T-helper 2 cell (primary cell): ENCODE measurements at regions not wholly inside any gene's neighbourhood (a gene's known extent, or its start where the extent isn't known, plus 50 kb on each side); places are given as distances from the start of the nearest gene placed in this dataset.

Experiments
- DNase-seq, 5 experiments: peaks; one replicate each; pipeline versions ENCODE4 v3.0.0 to v3.0.0-alpha.2; 2012 to 2022

DNA sequence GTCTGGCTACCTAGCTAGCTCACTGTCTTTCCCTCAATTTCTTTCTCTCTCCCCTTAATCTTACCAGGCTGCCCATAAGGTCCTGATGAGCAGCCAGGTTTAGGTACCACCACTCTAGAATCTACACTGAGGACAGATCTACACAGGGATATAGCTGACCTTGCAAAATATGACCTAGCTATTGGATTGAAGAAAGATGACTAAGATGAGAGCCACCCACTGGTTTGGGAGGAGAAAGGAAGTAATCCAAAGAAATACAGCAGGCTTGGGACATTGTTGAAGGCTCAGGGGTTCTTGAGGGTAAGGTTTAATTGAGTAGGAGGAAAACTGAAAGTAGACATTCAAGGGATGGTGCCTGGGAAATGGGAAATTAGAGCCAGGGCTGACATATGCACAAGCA is 142.0 kb upstream of the TMC3 start:
- no peak for DNase-seq

DNA sequence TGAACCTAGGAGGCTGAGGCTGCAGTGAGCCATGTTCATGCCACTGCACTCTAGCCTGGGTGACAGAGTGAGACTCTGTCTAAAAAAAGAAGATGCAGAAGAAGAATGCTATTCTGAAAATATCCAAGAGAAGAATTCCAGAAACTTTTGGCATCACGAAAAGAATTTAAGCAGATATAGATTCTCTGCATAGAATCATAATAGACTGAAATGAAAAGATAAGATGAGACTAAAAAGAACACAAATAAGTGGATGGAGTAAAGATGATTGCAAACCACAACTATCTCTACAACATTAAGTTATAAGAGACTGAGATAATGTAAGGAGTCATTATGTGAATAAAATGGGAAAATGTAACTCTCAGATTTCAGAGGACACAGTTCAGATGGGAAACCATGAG is 140.7 kb upstream of the TMC3 start:
- no peak for DNase-seq

DNA sequence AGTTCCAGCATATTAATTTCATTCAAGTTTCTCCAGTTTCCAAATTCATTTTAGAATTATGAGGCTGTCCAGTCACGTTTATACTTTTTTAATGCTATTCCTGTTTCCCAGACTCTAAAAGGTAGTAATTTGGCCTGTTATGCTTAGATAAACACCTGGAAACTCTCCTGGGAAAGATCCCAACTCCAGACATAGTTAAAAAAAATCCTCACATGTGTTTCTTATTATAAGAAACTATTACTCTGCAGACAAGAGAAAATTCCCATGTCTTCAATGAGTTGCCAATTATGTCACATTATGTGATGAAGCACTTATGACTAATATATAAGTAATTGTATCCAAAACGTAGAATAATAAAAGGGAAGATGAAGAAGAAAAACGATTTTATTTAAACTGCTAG is 137.1 kb upstream of the TMC3 start:
- no peak for DNase-seq

DNA sequence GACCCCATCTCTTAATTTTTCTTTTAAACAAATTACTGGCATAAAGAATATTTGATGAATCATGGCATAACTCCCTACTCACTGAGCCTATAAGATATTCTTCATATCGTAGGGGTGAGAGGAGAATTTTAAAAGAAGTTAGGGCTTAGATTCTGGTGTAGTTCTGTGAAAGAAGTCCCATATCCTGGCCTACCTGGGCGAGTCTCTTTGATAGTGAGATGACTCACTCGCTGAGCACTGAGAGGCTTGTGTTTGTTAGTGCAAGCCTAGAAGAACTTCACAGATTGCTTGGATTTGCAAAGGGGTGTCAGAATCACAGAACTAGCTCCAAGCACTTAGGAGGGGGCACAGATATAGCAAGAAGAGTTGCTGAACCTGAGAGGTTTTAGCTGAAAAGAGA is 133.8 kb upstream of the TMC3 start:
- DNase-seq, result no peak

DNA sequence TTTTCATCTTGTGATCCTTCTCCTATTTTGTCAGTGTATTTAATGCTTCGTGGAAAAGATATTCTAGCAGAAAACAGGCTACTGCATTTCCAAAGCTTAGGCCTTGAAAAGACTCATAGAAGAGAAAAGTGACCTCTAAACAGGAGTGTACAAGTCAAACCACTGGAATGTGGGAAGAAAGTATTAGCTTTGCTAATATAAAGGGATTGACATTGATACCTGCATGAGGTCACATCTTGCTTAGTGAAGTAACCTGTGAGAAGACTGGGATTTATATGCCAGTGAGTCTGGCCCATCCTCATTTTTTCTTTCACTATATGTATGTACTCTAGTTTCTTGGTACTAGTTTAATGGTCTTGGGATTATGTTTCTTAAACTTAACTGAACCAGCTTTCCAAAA is 132.9 kb upstream of the TMC3 start:
- no peak for DNase-seq

DNA sequence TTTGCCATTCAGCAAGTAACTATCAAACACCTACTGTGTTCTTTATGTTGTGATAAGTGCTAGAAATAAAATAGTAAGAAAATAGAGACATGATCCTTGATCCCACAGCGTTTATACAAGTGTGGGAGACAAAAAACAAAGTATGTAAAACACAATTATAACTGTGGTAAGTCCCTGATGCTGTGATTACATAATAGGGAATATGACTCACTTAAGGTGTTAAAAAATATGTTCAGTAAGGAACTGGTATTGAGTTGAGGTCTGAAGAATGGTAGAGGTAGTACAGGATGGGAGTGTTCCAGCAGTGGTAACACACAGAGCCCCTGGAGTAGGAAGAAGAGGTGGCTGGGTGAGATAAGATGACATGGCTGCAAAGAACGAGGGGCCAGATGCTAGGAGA is 132.1 kb upstream of the TMC3 start:
- no peak for DNase-seq

DNA sequence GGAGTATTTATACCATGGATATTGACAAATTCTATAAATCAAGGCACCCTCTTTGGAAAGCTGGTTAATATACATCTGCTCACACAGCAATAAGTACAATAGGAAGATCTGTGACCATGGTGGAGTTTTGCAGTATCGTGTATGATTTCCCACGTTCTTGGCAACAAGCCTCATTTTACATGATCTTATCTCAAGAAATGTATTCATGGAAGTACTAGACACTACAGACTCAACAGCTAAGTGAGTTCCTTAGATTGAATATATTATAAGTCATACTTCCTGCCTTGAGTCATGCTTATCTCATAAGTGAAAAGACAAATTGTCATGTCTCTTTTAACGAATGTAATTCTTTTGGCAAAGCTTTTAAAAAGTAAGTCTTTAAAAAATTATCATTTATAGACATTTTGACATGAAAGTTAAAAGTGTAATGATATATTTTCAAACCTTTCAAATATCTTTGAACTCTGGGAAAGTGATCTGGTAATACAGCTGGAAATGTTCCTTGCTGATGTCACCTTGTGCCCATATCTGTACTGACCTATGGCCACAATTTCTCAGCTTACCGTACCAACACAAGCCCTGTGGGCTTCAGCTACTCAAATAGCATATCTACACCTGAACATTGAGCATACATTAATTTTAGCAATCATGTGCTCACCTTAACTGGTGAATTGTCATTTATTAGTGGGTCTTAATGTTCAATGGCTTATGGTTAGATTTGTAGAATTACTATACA is 130.3 kb upstream of the TMC3 start:
- no peak for DNase-seq

DNA sequence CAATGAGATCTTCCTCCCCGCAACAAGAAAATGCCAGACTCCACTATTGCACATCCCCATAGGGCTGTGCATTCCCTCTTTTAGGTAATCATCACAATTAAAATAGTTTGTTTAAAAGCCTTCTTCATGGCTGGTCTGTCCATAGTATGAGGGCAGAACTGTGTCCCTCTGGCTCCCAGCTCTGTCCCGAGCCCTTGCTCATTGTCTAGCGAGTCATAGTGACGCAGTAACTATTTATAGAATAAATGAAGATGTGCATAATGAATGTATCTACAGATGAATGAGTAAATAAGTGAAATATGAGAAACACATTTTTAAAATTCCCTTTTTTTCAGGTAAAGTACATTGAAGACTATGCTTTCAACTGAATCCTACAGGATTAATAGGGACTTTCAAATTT is 128.4 kb upstream of the TMC3 start:
- DNase-seq, result no peak

DNA sequence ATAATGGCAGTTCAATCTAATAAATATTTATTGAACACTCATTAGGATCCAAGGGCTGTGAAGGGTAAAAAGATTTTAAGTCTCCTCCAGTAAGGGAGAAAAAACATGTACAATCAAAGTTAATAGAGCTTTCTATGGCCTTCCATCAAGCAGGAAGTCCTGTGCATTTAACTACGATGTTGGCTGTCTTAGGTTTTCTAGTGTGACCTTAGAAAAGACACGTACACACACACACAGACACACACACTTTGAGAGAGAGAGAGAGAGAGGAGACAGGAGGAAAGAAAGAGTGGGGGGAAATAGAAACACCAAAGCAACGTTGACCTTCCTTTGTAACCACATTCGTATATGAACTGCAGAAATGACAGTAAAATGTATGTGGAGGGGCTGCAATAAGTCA is 126.1 kb upstream of the TMC3 start:
- DNase-seq, result no peak

DNA sequence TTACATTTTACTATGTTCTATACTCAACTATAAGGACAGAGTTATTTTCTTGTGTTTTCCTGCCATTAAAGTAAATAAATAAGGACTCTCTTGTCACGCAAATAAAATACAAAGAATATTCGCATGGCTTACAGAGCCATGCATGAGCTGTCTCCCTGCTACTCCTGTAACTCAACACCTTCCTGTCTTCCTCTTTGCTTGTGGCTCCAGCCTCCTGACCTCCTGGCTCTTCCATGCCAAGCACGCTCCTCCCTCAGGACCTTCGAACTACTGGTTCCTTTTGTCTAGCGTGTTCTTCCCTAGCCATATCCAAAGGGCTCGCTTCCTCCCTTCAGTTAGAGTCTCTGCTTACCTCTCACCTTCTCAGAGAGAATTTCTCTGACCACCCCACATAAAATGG is 124.3 kb upstream of the TMC3 start:
- DNase-seq, result no peak

DNA sequence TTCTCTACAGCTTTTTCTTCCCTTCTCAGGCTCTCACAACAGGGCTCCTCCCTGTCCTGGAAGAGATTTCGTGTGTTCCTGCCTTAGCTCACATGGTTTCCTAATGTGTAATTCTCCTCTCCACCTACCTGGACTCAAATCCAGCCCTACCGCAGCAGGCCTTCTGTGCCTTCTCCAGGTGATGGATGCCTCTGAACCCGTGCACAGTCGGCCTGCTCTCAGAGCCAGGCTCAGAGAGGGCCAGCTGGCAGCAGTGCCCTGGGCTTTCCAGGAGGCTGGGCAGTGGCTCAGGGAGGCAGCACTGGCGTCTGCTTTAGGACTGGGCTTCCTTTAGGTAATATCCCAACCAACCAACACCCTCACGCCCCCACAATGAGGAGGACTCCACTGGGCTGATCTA is 123.2 kb upstream of the TMC3 start:
- no peak for DNase-seq

DNA sequence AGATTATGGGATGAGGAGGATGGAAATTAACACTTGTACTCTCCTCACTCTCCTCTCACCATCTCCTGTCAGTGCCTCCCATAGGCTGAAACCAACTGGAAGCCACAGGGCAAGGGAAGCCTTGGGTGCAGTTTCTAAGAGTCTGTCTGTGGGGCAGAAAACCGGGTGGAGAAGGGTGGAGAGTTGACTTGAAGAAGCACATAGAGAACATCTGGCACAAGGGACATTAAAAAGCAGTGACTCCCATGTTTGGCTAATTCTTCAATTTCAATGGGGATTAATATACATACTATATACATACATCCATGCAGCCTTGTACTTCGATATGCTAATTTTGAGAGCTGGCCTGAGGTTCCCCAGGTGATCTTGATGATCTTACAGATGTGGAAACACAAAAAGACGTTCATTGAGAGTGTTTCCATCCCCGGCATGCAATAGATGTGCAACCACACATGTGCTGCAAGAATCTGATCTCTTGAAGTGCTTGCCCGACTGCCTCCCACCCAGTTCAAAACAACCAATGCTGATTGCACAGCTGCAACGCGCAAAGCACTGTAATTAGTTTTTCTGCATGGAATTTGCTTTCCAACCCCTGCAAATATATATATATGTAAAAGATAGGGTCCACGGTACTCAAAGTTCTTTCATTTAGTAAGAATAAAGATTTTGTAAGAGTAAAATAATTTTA is 121.9 kb upstream of the TMC3 start:
- no peak for DNase-seq

DNA sequence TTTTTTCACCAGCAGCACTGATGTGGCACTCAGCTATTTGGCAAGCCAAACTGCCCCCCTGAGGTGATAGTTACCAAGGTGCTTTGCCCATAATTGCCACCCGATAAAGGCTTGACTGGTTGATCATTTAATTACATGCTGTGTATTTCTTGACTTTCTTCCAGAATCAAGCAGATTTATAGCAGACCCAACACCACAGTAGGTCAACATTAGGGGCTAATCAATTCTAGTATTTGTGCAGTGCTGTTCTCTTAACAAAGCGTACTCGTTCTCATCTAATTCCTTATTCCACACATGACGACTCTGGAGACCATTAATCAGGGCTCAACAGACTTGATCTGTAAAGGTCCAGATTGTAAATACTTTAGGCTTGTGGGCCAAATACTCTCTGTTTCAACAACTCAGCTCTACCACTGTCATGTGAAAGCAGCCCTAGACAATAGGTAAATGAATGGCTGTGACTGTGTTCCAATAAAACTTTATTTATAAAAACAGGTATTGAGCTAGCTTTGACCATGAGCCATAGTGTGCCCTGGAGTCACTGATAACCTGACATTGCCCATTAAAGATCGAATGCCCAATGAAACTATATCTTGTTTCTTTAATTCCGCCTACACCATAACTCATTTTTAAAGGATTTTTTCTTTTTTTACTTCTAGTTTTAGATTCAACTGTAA is 119.1 kb upstream of the TMC3 start:
- no peak for DNase-seq

DNA sequence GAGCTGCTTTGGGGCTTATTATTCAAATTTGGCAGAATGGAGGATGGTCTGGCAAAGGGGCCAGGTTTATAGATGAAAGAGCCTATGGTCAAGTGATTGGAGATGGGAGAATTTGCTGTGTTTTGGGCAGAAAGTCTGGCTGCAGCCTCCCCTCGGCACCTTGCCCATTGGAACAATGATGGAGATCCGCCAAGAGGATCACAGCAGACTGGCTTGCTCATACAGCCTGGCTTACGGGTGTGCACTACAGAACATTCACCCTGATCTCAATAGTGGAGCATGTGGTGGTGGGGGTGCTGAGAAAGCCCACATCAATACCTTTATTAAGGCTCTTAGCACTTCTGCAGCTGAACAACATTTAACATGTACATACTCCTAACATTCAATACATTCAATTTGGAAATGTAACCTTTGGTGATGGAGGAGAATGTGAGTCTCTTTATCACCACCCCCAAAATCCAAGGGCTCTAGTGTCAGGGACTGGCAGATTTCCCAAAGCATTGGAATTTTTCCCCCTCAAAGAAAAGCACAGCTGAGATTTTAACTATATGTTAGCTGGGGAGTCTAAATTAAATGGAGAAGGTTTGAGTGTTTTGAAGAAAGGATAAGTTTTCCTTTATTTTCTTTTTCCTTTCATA is 118.4 kb upstream of the TMC3 start:
- DNase-seq, result no peak

DNA sequence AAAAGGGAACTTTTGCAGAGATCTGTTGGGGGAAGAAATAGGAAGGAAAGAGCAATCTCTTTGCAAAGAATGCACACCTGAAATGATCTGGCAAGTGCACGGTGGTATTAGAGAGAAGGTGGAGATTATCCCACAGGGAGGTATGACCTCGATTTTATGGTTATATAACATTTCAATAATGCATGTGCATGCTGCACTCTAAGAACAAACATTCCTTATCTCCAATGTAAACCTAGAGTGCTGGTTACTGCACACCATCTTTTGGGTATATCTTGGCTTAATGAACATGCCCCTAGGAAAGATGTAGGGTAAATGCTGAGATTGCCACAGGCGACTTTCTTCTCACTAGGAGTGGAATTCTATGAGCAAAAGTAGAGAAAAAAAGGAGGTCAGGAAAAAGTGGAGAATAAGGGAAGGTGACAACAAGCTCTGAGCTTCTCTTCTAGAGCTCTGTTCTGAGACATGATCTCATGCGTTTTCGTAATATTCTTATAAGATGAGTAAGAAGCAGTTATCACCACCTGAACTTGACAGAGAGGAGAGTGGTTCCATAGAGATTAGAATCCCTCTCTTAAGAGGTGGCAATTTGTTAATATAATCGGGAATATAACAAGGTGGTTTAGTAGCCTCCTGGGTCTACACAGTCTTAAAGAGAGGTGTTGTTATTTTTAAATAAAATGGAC is 117.5 kb upstream of the TMC3 start:
- no peak for DNase-seq

DNA sequence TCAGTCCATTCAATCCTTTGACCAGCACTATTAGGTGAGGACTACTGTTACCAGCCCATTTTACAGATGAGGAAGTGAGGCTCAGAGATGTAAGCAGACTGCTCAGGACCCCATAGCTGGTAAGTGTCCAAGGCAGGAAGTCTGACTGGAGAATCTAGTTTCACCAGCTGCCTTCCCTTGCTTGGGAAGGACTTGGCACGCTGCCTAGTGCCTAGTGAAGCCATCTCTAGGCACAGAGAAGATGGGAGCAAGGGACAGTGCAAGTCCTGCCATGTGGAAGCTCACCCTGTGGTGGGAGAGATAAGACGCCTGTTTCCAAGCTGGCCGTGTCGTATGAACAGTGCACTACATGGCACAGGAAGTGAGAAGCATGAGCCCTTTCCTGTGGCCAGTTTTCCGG is 111.8 kb upstream of the TMC3 start:
- DNase-seq, result no peak

DNA sequence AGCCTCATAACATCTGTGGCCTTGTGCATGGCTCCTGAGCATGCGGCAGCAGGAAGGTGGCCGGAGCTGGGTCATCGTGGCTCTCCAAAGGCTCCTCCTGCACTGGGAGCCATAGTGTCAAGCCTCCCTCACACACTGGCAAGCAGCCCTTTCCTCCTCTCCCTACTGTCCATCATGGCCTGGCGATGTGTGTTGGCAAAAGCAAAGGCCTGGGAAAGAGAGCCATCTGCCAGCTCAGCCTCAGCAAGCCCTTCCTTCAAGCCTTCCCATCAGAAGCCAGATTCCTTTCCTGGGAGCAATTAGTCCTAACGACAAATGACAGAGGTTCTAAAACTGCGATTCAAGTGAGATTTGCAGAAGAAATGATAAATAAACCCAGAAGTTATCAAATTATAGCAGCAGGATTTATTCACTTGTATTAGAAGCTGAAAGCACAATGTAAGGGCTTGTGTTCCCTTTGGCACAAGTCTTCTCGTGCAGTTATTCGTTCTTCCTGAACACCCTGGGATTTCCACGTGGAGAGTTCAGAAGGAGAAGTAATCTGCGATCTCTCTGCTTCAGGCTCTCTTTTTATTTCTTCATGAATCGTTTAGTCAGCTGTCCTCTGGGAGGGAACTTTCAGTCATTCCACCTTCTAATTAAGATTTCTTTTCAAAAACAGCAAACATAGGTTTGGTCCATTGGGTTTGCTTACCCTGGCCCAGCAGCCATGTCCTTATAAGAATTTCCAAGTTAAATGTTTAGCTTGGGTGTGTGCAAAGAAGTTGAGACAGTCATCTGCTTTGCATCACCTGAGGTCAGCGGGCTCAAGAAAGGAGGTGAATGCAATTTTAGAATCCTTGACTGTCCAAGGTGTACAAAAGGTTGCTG is 110.3 kb upstream of the TMC3 start:
- DNase-seq, result no peak

DNA sequence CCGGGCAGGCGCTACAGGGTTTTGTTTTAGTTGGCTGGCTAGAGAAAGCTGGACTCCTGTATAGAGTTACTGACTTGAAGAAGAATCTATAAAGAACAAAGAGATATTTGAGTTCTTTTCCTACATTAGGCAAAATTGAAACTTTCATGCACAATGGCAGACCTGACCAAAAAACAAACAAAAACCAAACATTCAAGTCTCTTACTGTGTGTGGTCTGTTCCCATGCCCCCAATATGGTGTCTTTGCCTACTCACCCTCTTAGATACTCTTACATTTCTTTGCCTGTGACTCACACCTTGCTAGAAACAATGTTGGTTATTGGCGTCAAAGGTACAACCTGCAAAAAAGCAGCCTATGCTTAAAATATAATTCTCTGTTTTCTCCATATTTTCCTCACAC is 109.5 kb upstream of the TMC3 start:
- DNase-seq, result no peak

DNA sequence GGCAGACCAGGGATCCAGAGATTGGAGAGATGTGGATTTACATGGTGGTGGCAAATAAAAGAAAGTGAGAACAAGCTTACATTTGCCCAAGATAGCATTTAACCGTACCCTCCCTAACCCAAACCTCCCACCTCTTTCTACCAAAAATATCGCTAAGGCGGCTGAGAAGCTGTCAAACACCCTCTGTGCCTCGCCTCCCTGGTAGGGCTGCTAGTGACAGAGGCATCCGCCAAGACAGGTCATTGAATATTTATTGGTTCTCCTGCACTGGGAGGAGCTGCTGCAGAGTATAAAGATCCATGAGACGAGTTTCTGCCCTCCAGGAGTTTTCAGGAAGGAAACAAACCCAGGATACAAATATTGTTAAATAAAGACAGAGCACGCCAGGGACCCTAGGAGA is 107.3 kb upstream of the TMC3 start:
- DNase-seq, result no peak

DNA sequence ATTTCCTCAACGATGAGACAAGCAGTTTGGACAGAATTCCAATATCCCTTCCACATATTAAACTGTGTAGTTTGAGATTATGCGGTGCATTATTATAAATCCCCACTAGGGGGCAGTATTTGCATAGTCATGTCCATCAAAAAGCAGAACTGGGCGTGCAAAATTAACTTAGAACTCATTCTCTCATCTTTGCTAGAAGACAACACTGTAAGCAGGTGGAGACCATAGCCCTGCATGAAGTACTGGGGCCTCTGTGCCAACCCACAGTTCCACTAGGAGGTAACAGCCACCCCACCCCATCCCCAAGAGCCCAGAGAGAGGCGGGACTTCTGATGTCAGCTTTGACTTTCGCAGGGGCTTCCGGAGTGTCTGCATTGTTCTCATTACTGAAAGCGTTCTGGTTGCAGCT is 106.6 kb upstream of the TMC3 start:
- DNase-seq, result peak in 2 of 5 experiments; percentile 8 to 14

DNA sequence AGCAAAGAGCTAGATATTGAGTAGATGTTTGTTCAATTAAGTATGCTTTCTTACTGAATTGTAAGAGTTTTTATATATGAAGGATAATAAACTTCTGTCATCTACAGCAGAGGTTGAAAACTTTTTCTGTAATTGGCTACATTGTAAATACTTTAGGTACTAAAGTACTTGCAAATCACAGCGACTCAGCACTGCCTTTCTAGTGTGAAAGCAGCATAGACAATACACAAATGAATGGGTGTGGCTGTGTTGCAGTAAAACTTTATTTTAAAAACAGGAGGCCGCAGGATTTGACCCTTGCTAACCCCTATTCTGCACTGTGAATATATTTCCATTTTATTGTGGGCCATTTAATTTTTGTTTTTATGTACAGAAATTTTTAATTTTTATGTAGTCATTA is 104.3 kb upstream of the TMC3 start:
- DNase-seq, result no peak

DNA sequence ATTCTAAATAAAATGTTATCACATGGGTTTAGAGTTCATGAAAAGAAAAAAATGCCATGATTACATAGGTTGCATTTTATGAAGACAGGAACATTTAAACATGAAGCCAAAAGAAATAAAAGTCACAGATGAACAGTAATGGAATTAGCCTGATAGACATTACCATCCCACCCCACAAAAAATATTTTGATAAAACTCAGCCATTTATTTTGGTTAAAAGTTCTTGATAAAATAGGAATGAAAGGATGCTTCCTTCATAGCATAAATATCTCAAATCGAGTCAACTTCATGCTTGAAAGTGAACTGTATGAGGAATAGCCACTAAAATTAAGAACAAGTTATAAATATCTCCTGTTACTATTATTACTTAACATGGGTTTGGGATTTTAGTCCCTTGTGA is 101.9 kb upstream of the TMC3 start:
- no peak for DNase-seq
